GM19351 (cell line): ENCODE measurements at regions not wholly inside any gene's neighbourhood (a gene's known extent, or its start where the extent isn't known, plus 50 kb on each side); places are given as distances from the start of the nearest gene placed in this dataset.
"Not testable (repeated sequence)": the region's sequence is repeated elsewhere in the genome, so short reads cannot be mapped to it uniquely, and the experiment has no call there.

Experiments used
- ATAC-seq: cut with Tn5 transposase; IDR thresholded peaks from one replicate; pipeline ENCODE4 v1.9.1; 2021; ENCODE audit warnings: mild to moderate bottlenecking, moderate library complexity; ENCODE audit not compliant: unreplicated experiment

DNA sequence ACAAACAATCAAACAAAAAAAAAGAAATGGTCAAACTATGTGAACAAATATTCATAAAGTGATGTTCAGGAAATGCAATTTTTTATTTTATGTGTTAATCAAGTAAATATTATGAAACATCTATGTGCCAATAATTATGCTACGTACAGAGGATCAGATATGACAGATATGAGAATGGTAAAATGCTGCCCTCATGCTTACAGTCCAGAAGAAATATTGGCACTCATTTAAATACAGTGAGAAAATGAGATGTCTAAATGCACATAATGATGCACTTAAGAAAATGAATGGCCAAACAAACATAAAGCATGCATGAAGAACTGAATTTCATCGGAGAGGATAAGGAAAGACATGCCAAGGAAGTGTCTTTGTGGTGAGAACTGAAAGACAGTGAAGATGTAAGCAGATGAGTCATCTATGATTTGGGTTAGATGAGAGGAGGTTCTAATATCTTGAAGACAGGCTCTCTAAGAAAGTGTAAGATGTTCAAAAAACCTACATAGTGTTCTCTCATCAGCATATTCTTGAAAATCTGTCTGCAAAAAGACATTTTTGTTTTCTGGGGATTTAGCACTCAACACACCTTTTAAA lies 1231.1 kb upstream of the ACO1 start:
- peak; percentile 99 for ATAC-seq

DNA sequence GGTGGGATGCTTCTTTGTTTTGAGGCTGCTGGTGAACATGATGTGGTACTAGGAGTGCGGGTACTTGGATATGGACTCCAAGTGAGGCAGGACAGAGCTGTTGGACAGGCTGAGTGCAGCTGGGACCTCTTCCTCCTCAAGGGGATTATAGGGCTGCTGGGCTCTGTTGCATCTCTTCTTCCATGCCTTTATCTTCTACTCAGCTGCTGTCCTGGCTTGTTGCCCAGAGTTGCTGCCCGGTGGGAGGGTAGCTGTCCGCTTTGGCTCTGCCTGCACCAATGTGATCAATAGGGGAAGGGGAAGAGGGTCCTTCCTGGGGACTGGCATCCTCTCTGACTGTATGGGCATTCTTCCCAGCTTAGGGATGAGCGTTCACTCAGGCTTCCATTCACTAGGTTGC lies 1217.9 kb upstream of the ACO1 start:
- no peak for ATAC-seq

DNA sequence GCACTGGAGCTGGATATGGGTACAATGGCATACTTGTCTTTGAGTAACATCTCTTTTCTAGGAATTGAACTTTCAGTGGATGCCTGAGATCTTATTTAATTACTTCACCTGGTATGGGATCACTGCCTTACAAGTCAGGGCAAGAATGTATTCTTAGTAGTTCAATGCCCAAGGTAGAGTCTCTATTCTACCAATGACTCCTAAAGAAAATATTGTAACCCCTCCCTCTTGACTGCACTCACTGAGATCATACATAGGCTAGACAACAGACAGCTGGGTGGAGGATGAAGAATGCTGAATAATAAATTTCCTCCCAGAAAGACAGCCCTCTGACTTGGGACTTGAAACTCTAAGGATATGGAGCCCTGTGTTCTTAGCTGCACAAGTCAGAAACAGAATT lies 1216.3 kb upstream of the ACO1 start:
- ATAC-seq = no peak

DNA sequence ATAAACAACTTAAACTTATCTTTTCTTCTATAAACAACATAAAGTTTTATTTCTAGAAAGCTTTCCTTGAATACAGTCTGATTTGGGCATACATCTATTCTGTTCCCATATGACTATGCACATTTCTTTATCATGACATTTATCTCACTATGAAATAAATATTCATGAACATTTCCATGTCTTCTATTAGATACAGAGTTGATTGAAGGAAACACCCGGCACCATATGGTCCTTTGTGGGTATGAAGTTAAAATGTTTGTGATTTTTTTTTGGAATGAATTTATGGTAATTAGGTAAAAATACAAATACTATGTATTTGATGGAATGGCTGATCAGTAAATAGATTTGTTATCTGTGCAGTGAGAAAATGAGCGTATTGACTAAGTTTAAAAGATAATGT lies 1209.8 kb upstream of the ACO1 start:
- ATAC-seq = no peak

DNA sequence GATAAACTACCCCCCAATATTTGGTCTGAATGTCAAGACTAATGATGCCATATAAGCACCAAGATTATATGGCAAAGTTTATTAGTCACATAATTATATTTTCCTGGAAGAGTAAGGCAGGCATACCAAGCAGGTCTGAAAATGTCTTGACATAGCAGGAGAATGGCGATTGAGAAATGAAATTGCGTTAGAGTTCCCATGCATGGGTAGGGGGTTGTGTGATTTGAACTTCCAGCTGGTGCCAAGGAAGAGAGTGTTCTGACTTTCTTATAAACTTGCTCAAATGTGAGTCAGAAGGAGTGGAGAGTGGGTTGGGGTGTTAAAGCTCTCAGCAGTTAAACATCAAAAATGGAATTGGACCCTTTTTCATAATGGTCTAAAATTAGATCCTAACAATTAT lies 1200.6 kb upstream of the ACO1 start:
- ATAC-seq = no peak

DNA sequence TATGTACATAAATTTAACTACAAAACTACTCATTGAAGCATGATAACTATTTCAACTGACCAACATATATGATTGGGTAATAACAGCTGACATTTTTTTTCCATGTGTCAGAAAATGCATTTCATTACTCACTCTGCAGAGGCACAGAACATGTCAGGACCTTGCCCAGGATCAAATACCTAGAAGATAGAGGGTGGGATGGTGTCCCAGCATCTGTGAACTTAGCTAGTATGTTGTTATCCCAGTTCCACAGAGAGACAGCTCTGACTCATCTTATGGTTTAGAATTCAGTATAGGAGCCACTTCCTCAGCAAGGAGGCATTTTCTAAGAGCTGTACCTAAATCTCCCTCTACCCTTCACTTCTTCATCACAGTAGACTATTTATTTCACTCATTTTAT lies 1198.6 kb upstream of the ACO1 start:
- ATAC-seq = no peak

DNA sequence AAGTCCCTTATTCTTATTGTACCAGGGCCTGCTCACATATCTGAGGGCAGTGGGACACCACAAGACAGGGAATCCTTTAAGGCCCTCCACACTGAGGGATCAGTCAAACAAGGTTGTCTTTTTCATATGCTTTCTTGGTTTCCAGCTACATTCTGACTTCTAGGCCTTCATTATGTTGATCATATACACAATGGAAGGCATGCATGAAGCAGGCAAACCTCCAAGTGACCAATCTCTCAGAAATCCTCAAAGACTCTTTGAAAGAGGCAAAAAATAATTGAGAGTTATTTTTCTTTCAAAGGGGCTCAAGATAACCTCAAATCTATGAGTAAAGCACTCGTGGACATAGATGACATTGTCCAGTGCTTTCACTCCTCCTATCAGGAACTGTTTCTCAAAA lies 1195.9 kb upstream of the ACO1 start:
- ATAC-seq = no peak

DNA sequence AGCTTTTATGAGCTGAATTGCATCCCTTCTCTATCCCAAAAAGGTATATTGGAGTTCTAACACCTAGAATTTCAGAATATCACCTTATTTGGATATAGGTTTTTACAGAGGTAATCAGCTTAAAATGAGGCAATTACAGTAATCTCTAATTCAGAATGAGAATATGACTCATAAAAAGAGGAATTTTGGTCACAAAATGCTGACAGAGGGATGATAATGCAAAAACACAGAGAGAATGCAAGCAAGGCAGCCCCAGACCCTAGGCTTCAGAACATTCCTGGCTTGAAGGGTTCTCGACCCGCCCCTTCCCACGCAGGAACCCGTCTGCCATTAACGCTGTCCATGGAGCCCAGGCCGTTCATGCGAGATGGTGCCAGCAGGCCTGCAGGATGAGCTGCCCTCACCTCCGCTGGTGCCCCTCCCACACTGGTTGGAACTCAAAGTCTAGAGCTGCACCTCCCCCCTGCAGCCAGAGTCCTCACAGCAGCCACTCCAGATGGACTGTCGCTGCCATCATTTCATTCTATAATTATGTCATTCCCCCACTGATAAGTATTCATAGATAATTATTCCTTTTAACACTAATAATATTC lies 1173.4 kb upstream of the ACO1 start:
- ATAC-seq = no peak

DNA sequence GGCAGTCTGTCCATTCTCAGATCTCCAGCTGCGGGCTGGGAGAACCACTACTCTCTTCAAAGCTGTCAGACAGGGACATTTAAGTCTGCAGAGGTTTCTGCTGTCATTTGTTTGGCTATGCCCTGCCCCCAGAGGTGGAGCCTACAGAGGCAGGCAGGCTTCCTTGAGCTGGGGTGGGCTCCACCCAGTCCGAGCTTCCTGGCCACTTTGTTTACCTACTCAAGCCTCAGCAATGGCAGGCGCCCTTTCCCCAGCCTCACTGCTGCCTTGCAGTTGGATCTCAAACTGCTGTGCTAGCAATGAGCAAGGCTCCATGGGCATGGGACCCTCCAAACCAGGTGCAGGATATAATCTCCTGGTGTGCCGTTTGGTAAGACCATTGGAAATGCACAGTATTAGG lies 1154.5 kb upstream of the ACO1 start:
- ATAC-seq = not testable (repeated sequence)

DNA sequence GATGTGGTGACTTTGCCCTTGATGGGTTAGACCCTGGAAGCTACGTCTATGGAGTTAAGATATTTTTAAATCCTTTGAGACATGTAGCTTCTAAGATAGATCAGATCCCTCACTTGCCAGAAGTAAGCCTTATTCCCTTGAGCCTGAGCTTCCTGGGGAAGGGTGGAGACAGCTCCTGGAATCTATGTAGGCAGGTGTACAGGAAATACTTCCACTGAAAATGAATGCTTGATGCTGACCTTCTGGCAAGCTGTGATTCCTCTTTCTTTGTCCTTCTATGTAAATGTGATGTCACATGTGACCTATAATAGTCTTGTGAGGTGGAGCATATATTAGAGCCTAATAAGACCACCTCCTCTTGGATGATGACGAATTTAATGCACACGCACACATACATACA lies 1152.0 kb upstream of the ACO1 start:
- no peak for ATAC-seq

DNA sequence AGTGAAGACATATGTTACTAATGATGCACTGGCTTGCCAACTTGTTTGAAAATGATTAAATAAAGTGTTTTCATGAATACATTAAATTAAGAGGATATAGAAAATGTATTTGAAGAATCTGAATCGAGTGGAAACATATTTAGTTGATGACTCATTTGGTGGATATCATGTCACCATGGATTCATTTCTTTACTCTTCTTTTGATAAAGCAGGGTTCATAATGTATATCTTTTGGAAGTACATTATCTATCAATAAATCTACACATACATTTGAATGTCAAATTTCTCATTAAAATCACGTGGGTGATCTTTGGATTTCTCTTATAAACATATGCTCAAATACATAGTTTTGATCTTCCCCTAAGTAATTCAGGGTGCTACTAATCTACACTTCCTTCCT lies 1148.1 kb upstream of the ACO1 start:
- peak; percentile 44 for ATAC-seq

DNA sequence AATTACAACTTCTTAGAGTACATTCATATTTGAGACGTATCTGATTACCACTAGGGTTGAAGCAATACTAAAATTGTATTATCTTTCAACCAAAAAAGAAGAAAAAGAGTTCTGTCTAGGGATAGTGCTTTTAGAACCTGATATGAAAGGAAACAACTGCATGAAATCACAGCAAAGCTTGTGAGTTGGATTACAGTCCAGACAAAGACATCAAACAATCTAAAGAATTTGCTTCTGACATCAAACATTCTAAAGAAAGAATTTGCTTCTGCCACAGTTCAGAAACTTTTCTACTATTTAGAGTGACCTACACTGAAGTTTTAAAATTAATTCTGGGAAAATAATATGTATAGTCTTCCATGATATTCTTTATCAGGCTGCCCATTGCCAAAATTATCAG lies 1141.1 kb upstream of the ACO1 start:
- no peak for ATAC-seq

DNA sequence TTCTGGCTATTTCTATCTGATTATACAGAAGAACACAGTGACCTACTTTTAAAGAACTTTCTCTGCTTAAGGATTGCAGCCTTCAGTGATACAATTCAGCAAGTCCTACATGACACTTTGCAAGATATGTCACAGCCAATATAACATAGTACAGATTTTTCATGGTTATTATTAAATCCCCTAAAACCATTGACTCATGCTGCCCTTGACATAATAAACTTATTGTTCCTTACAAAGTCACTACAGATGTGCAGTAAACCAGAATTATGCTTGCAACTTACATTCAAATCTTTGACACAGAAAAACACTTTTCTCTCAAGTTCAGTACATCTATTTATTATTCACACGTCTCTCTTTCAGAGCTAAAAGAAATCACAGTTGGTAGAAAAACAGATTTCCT lies 1136.3 kb upstream of the ACO1 start:
- no peak for ATAC-seq

DNA sequence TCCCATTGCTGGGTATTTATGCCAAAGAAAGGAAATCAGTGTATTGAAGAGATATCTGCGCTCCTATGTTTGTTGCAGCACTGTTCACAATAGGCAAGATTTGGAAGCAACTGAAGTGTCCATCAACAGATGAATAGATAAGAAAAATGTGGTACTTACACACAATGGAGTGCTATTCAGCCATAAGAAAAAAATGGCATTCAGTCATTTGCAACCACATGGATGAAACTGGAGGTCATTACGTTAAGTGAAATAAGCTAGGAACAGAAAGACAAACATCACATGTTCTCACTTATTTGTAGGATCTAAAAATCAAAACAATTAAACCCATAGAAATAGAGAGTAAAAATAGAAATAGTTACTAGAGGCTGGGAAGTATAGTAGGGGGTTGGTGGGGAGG lies 1133.1 kb upstream of the ACO1 start:
- ATAC-seq = no peak

DNA sequence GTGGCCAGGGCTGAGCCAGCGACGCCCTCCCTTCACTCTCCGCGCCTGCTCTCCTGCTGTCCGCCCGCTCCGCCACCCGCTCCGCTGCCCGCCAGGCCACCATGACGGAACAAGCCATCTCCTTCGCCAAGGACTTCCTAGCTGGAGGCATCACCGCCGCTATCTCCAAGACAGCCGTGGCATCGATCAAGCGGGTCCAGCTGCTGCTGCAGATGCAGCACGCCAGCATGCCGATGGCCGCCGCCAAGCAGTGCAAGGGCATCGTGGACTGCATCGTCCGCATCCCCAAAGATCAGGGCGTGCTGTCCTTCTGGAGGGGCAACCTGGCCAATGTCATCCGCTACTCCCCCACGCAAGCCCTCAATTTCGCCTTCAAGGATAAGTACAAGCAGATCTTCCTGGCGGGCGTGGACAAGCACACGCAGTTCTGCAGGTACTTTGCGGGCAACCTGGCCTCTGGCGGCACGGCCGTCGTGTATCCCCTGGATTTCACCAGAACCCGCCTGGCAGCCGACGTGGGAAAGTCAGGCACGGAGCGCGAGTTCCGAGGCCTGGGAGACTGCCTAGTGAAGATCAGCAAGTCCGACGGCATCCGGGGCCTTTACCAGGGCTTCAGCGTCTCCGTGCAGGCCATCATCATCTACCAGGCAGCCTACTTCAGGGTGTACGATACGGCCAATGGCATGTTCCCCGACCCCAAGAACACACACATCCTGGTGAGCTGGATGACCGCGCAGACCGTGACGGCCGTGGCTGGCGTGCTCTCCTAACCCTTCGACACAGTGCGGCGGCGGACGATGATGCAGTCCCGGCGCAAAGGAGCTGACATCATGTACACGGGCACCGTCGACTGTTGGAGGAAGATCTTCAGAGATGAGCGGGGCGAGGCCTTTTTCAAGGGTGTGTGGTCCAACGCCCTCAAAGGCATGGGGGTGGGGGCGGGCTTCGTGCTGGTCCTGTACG lies 1130.4 kb upstream of the ACO1 start:
- no peak for ATAC-seq

DNA sequence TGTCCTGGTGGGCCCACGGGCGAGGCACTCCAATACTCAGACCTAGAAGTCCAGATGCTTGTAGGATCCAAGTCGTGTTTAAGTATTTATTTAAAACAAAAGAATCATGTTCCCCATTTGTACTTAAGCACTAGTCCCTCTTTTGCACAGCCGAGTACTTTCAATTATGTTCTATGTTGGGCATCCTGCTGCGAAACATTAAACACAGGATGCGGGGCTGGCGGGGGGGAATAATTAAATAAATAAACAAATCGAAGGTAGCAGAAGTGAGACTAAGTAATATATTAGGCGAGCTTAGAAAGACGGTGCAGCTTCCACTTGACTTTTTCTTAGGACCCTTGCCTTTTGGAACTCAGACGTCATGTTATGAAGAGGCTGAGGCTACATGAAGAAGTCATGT lies 1129.2 kb upstream of the ACO1 start:
- no peak for ATAC-seq

DNA sequence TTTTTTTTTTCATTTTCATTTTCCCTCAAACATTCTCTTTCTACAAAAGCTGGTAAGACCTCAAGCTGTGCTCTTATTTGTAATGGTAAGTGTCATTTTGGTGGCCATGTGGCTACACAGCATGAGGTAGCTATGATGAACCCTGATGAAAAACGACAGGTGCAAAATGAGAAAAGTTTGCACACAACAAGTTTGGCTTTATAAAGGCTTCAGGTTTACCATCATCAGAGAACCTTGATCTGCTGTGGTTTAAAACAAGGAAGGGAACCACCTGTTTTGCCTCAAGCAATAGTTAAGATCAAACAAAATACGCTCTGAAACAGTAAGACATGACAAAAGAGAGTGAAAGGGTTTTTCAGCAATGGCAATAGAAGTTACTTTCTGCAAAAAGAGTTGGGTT lies 1124.6 kb upstream of the ACO1 start:
- no peak for ATAC-seq

DNA sequence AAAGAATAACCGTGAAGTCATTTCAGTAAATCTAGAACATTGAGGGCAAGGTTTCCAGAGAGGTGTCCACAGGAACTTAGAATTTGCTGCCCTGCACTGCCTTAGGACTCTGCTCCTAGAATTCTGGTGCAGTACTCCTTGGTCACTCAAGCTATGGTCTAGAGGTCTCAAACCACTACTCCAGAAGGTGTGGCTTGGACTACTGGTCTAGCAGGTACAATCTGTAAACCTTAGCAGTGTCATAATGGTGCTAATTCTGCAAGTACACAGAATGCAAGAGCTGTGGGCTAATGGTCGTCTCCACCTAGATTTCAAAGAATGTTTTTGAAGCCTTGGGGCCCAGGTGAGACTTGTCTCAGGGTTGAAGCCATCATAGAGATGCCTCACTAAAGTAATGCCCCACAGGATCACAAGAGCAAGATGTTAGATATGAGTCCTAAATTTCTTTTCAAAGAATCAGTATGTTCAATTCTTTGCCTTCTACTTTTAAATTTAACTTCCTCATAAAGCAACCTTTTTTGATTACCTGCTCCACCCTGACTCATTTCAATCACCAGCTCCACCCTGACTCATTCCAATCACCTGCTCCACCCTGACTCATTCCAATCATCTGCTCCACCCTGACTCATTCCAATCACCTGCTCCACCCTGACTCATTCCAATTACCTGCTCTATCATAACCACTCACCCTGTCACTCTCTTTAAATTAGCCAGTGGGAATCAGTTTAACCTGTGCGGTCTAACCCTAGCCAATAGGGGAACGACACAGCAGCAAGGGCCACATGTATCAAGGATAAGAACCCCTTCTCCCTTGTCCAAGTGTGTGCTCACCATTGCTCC lies 1111.8 kb upstream of the ACO1 start:
- no peak for ATAC-seq

DNA sequence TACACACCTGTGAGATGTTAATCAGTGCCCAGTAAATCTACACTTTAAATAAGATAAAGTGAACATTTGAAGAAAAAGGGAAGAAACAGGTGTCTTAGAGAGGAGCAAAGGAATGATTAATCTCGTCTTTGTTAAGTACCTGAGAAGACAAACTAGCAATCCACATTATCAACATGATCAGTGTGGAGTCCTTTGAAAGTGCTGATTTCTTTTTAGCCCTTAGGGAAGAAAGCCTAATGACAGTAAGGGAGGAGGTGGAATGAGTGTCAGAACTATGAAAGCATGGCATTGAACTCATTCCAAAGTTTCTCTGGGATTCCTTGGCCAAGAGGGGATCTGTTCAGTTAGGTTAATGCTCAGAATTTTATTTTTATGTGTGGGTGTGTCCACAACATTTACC lies 1109.0 kb upstream of the ACO1 start:
- ATAC-seq = no peak

DNA sequence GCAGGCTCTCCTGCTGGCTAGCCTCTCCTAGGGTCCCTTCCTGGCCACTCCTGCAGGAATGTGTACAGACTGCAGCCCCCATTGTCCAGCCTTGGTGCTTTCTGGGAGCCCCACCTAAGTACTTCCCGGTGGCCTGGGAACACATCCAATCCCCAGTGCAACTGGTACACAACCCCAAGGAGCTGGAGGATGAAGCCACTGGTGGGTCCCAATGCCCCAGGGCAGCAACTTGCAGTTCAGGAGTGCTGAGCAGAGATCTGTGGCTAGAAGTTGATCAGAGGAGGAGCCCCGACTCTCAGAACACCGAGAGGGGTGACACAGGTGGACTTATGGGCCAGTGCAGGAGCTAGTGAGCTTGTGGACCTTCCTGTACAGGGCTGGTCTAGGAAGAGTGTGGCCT lies 1093.7 kb upstream of the ACO1 start:
- ATAC-seq = no peak
